Panc1 (cell line): ENCODE measurements at regions not wholly inside any gene's neighbourhood (a gene's known extent, or its start where the extent isn't known, plus 50 kb on each side); places are given as distances from the start of the nearest gene placed in this dataset.

ENCODE experiments used
- ATAC-seq: fragments of 200-7000 bp; cut with Tn5 transposase; 2 replicates; pipeline ENCODE4 v1.9.1; 2020; ENCODE audit warnings: mild to moderate bottlenecking, moderate library complexity
- BruUV-seq: library from RNA; stranded (reverse); fragments of 400-500 nt; replicated peaks from 2 replicates; lab custom pipeline; 2021; lab: Mats Ljungman, UMichigan
- CTCF ChIA-PET: fragments of 300-600 bp; sonication (Branson Sonifier 250); formaldehyde crosslinking; loops from one replicate; lab custom pipeline; 2022; ENCODE audit warnings: antibody characterized with exemption; lab: Charles Lee
- POLR2A ChIA-PET: fragments of 300-600 bp; sonication (Branson Sonifier 250); formaldehyde crosslinking; loops from one replicate; lab custom pipeline; 2022; ENCODE audit warnings: antibody characterized with exemption; lab: Charles Lee
- DNase-seq: peaks from one replicate; pipeline ENCODE4 v3.0.0-alpha.2; 2010; ENCODE audit warnings: low read depth, low spot score
- H3K27ac ChIP-seq: 2 replicates; pipeline ENCODE4 v1.5.1; 2011; ENCODE audit warnings: mild to moderate bottlenecking, low read length, inconsistent platforms
- H3K27me3 ChIP-seq: fragments of 200-500 bp; sonication (Bioruptor generic); 2 replicates; pipeline ENCODE4 v1.6.0; 2014; ENCODE audit warnings: low read length, inconsistent platforms; ENCODE audit not compliant: control insufficient read depth, insufficient read depth
- H3K36me3 ChIP-seq: fragments of 200-500 bp; sonication (Bioruptor generic); 2 replicates; pipeline ENCODE4 v1.5.1; 2014; ENCODE audit warnings: inconsistent platforms, mild to moderate bottlenecking, low read length, moderate library complexity; ENCODE audit not compliant: control insufficient read depth, insufficient read depth
- H3K4me1 ChIP-seq: 2 replicates; pipeline ENCODE4 v1.5.1; 2011; ENCODE audit warnings: inconsistent platforms, mild to moderate bottlenecking, low read length, moderate library complexity; ENCODE audit not compliant: control insufficient read depth, insufficient read depth
- H3K4me3 ChIP-seq, 2 experiments: 2 replicates each; pipeline ENCODE4 v1.5.1; 2011 to 2012; ENCODE audit warnings: low read depth in 2 of 2, low read length in 2 of 2, mild to moderate bottlenecking in 2 of 2, inconsistent platforms in 1 of 2, moderate library complexity in 1 of 2
- H3K9me3 ChIP-seq: fragments of 200-500 bp; sonication (Bioruptor generic); 2 replicates; pipeline ENCODE4 v1.5.1; 2014; ENCODE audit warnings: low read depth, mild to moderate bottlenecking, inconsistent platforms, low read length, moderate library complexity; ENCODE audit not compliant: control insufficient read depth, insufficient read depth
- POLR2AphosphoS5 ChIP-seq: IDR thresholded peaks from 2 replicates; pipeline ENCODE4 v1.6.1; 2012; ENCODE audit warnings: mild to moderate bottlenecking, low read depth, low read length, moderate library complexity
- REST ChIP-seq, 2 experiments: IDR thresholded peaks; 2 replicates each; pipeline ENCODE4 v1.6.1; 2011 to 2012; ENCODE audit warnings: low read depth in 2 of 2, control low read depth in 1 of 2, low read length in 1 of 2, mild to moderate bottlenecking in 1 of 2, moderate library complexity in 1 of 2; ENCODE audit not compliant: insufficient read depth in 1 of 2
- SIN3A ChIP-seq: IDR thresholded peaks from 2 replicates; pipeline ENCODE4 v1.6.1; 2012; ENCODE audit warnings: low read depth, mild to moderate bottlenecking, low read length, moderate library complexity, borderline replicate concordance; ENCODE audit not compliant: insufficient read depth
- TCF7L2 ChIP-seq: IDR thresholded peaks from 2 replicates; pipeline ENCODE4 v1.6.1; 2011; ENCODE audit warnings: mild to moderate bottlenecking, low read depth, low read length, inconsistent platforms
- in situ Hi-C: cut with HindIII; loops from 2 replicates; pipeline ENCODE4 v1.10.0; 2016; ENCODE audit warnings: low sequenced_read_pairs, low pct_unique_long_range_greater_than_20kb
- intact Hi-C: fragments of 100-400 bp; cut with micrococcal nuclease; formaldehyde crosslinking; loops from one replicate; pipeline ENCODE4 v1.10.0; 2022; ENCODE audit not compliant: unreplicated experiment
- TF ChIP-seq, protein P1 (sequence below): fragments of 450-650 bp; IDR thresholded peaks from 2 replicates; pipeline ENCODE4 v1.5.1; 2017; ENCODE audit warnings: mild to moderate bottlenecking

- ChIA-PET POLR2A (no interaction called here), CTCF (no interaction called here)
- no peaks in the 10 kb centered on the region for H3K4me1 ChIP-seq
- H3K4me3 ChIP-seq: no peak overlapping the region
- H3K36me3 ChIP-seq: no peaks in the 10 kb centered on the region
- peaks cover 3% of the 10 kb centered on the region; the same call in 1 of the 2 replicates for H3K9me3 ChIP-seq
- no peak overlapping the region for H3K27ac ChIP-seq
- no peaks in the 10 kb centered on the region for H3K27me3 ChIP-seq
- no peak for ATAC-seq
- no peak for DNase-seq
- no TSS peak for BruUV-seq
- intact Hi-C loops (no loop called here), in situ Hi-C loops (no loop called here)
- no peak for TF ChIP-seq POLR2AphosphoS5
- TF ChIP-seq, protein P1, sequence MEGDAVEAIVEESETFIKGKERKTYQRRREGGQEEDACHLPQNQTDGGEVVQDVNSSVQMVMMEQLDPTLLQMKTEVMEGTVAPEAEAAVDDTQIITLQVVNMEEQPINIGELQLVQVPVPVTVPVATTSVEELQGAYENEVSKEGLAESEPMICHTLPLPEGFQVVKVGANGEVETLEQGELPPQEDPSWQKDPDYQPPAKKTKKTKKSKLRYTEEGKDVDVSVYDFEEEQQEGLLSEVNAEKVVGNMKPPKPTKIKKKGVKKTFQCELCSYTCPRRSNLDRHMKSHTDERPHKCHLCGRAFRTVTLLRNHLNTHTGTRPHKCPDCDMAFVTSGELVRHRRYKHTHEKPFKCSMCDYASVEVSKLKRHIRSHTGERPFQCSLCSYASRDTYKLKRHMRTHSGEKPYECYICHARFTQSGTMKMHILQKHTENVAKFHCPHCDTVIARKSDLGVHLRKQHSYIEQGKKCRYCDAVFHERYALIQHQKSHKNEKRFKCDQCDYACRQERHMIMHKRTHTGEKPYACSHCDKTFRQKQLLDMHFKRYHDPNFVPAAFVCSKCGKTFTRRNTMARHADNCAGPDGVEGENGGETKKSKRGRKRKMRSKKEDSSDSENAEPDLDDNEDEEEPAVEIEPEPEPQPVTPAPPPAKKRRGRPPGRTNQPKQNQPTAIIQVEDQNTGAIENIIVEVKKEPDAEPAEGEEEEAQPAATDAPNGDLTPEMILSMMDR: no peak
These were observed 545.4 kb downstream of the TUSC7 start for GRCh38 chr3:117254985-117255384.

DNA sequence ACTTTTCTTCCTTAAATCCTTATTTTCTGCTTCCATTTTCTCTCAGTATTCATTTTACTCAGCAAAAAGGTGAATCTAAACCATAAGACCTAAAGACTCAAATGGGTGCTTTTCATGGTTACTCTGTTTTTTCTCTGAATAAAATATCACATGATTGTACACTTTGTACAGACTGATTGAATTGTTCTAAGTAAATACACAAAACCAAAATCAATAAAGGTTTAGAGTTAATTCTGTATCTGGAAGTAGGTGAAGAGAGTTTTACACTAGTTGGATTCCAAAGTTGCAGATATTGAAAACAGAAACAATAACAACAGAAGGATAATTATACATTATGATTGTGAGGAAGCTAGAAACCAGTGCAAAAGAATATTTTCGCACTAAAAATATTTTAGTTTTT, 546.2 kb downstream of the TUSC7 start:
- intact Hi-C loops: no loop called here
- Histone ChIP-seq H3K4me3 (no peak overlapping the region), H3K27me3 (no peaks in the 10 kb centered on the region), H3K27ac (no peak overlapping the region), H3K36me3 (no peaks in the 10 kb centered on the region), H3K9me3 (peaks cover 3% of the 10 kb centered on the region; the same call in 1 of the 2 replicates), H3K4me1 (no peaks in the 10 kb centered on the region)
- no TSS peak for BruUV-seq
- in situ Hi-C loops: no loop called here
- ATAC-seq: no peak
- DNase-seq: no peak
- TF ChIP-seq TCF7L2: no peak
- no peak for TF ChIP-seq POLR2AphosphoS5
- no peak for TF ChIP-seq SIN3A
- CTCF ChIA-PET: no interaction called here
- POLR2A ChIA-PET: no interaction called here

DNA sequence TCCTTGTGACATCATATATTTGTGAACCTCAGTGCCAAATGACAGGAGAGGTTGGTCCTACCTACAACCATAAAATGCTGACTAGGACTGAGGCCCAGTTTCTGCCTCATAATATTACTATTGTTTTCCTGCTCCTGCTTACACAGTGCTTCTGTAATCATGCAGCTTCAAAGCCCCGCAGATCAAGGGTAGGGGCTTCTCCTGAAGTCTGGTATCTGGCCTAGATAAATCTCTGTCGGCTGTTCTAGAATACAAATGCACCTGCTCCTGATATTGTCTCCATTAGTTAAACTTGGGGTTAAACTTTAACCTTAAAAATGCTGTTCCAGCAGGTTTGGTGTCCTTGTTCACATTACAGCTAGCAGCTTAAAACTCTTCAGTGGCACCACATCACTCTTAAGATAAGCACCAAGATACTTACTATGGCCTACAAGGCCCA, 552.4 kb downstream of the TUSC7 start:
- Histone ChIP-seq H3K4me3 (no peak overlapping the region), H3K9me3 (no peaks in the 10 kb centered on the region), H3K27ac (no peak overlapping the region), H3K36me3 (no peaks in the 10 kb centered on the region), H3K4me1 (no peaks in the 10 kb centered on the region), H3K27me3 (no peaks in the 10 kb centered on the region)
- ChIA-PET CTCF (no interaction called here), POLR2A (interaction anchor here (0.6 kb wide), 1 partner anchor 686 kb away, joined by 3 read pairs; no protein-coding TSS in a partner anchor)
- TF ChIP-seq SIN3A (no peak), TCF7L2 (no peak), REST (IDR thresholded peaks at IDR 0.05; ENCODE audit: insufficient read depth in 1 of 2, low read depth in 2 of 2, low read length in 1 of 2) (no peak), POLR2AphosphoS5 (no peak)
- TF ChIP-seq, protein P1: no peak
- no peak for ATAC-seq
- DNase-seq: no peak
- no TSS peak for BruUV-seq
- in situ Hi-C loops (no loop called here), intact Hi-C loops (no loop called here)
